Heart left ventricle (tissue), 13 donors: ENCODE measurements at regions not wholly inside any gene's neighbourhood (a gene's known extent, or its start where the extent isn't known, plus 50 kb on each side); places are given as distances from the start of the nearest gene placed in this dataset.

Experiments used
- CTCF ChIP-seq, 12 donors: fragments of 200-600 bp; sonication (generic) in 4 of 12; IDR thresholded peaks; one replicate each; pipeline versions ENCODE4 v1.5.0 to v1.8.0; 2018 to 2022; ENCODE audit warnings: antibody characterized with exemption in 12 of 12, mild to moderate bottlenecking in 5 of 12
- POLR2A ChIP-seq, 2 donors: fragments of 450-650 bp; IDR thresholded peaks; one replicate each; pipeline ENCODE4 v1.6.1; 2017; ENCODE audit warnings: antibody characterized with exemption in 2 of 2, mild to moderate bottlenecking in 2 of 2, moderate library complexity in 2 of 2
- donor health status: ischemic (EF 13 %, LVEDD 7.1; RV severe dilation, severe dysfunction).
- donor health status: DM: no; HTN: yes; CAD: no.
- donor health status: DM: no; HTN: no; CAD: no.
- donor health status: ischemic (EF 25% LVEDD 6.9; RV normal size, moderate dysfunction).
- donor health status: ischemic (EF 25% LVEDD 5.7; RV mildly dilated, moderate dysfunction).
- donor health status: ischemic (EF 35%, LVEDD 5.7; RV mildly dilated, moderate dysfunction).
- donor health status: nonischemic (EF 11% LVEDD 7.7; RV severe dilation, severe dysfunction).
- donor health status: DM: yes; HTN: yes; CAD: no.
- donor health status: PGD.
- donor health status: ischemic (EF 29% LVEDD 5.4; RV normal size, mild dysfunction).
- donor health status: nonischemic (EF 23%, LVEDD 6.1; RV moderate dilation, normal function).

DNA sequence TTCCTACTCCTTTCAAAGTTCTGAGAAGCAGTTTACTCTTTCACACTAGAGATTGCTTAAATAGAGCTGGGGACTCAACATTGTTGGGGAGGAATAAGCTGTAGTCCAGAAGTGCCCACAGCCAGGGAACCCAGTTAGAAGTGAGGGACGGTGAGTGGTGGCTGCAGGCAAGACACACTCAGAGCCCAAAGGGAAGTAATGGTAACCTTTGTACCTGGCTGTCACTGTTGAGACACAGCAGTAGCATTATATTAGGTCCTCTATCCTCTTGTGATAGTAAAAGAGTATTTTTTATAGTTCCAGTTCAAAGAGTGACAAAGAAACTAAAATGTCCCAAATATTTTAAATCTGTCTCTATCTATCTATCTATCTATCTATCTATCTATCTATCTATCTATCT, 263.3 kb downstream of the TTC6 start:
- no peak for TF ChIP-seq CTCF (IDR thresholded peaks at IDR 0.05)
- TF ChIP-seq POLR2A (IDR thresholded peaks at IDR 0.05) = no peak
